Peyer's patch (tissue), 4 donors: ENCODE measurements at regions not wholly inside any gene's neighbourhood (a gene's known extent, or its start where the extent isn't known, plus 50 kb on each side); places are given as distances from the start of the nearest gene placed in this dataset.

Experiments used
- CTCF ChIP-seq, 6 experiments: fragments of 450-650 bp in 4 of 6; fragments of 200-600 bp in 2 of 6; sonication (generic) in 1 of 6; IDR thresholded peaks; one replicate each; pipeline ENCODE4 v1.5.1; 2017 to 2019; ENCODE audit warnings: antibody characterized with exemption in 6 of 6, mild to moderate bottlenecking in 3 of 6, moderate library complexity in 1 of 6
- POLR2A ChIP-seq, 2 donors: fragments of 450-650 bp; IDR thresholded peaks; one replicate each; pipeline ENCODE4 v1.5.1; 2017; ENCODE audit warnings: antibody characterized with exemption in 2 of 2, mild to moderate bottlenecking in 2 of 2, moderate library complexity in 2 of 2

- TF ChIP-seq CTCF (IDR thresholded peaks at IDR 0.05) (no peak), POLR2A (IDR thresholded peaks at IDR 0.05) (no peak)
These were observed 77.2 kb upstream of the ECI2 start for GRCh38 chr6:4212588-4212987.
